PC-9 (cell line): ENCODE measurements at regions not wholly inside any gene's neighbourhood (a gene's known extent, or its start where the extent isn't known, plus 50 kb on each side); places are given as distances from the start of the nearest gene placed in this dataset.

Experiments
- BruUV-seq: library from RNA; stranded (reverse); fragments of 400-500 nt; replicated peaks from 2 replicates; lab custom pipeline; 2021; lab: Mats Ljungman, UMichigan
- CTCF ChIA-PET: fragments of 300-600 bp; sonication (Branson Sonifier 250); formaldehyde crosslinking; loops from one replicate; lab custom pipeline; 2022; ENCODE audit warnings: antibody characterized with exemption; lab: Charles Lee
- POLR2A ChIA-PET: fragments of 300-600 bp; sonication (Branson Sonifier 250); formaldehyde crosslinking; loops from one replicate; lab custom pipeline; 2022; ENCODE audit warnings: antibody characterized with exemption; ENCODE audit not compliant: unreplicated experiment; lab: Charles Lee
- DNase-seq, 2 experiments: peaks; one replicate each; pipeline versions ENCODE4 v3.0.0 to v3.0.0-alpha.2; 2015 to 2022; ENCODE audit warnings: mixed read lengths in 1 of 2
- H2AFZ ChIP-seq: fragments of 200-600 bp; sonication (generic); 2 replicates; pipeline ENCODE4 v1.8.1; 2017; ENCODE audit warnings: antibody characterized with exemption
- H3F3A ChIP-seq: fragments of 200-600 bp; sonication (generic); 2 replicates; pipeline ENCODE4 v1.8.1; 2017; ENCODE audit warnings: antibody characterized with exemption, mild to moderate bottlenecking, low read depth; ENCODE audit not compliant: insufficient read depth
- H3K27ac ChIP-seq: fragments of 200-600 bp; sonication (generic); 2 replicates; pipeline ENCODE4 v1.6.1; 2016; ENCODE audit warnings: mixed run types
- H3K27me3 ChIP-seq: fragments of 200-600 bp; sonication (generic); 2 replicates; pipeline ENCODE4 v1.6.1; 2016; ENCODE audit warnings: low read depth, mixed run types; ENCODE audit not compliant: insufficient read depth
- H3K36me3 ChIP-seq: fragments of 200-600 bp; sonication (generic); 2 replicates; pipeline ENCODE4 v1.6.1; 2016; ENCODE audit warnings: low read depth, mixed run types
- H3K4me1 ChIP-seq: fragments of 200-600 bp; sonication (generic); replicated peaks from 2 replicates; pipeline ENCODE4 v1.6.1; 2016; ENCODE audit warnings: mixed run types; ENCODE audit not compliant: insufficient read depth
- H3K4me2 ChIP-seq: fragments of 200-600 bp; sonication (generic); 2 replicates; pipeline ENCODE4 v1.6.1; 2017; ENCODE audit warnings: mixed run types
- H3K4me3 ChIP-seq: fragments of 200-600 bp; sonication (generic); 2 replicates; pipeline ENCODE4 v1.6.1; 2016; ENCODE audit warnings: mixed run types
- H3K79me2 ChIP-seq: fragments of 200-600 bp; sonication (generic); 2 replicates; pipeline ENCODE4 v1.6.1; 2017; ENCODE audit warnings: low read depth, mixed run types
- H3K9me2 ChIP-seq: fragments of 200-600 bp; sonication (generic); 2 replicates; pipeline ENCODE4 v1.8.1; 2017; ENCODE audit warnings: mild to moderate bottlenecking; ENCODE audit not compliant: insufficient read depth
- H3K9me3 ChIP-seq: fragments of 200-600 bp; sonication (generic); 2 replicates; pipeline ENCODE4 v1.8.1; 2016; ENCODE audit warnings: low read depth; ENCODE audit not compliant: insufficient read depth
- H4K20me1 ChIP-seq: fragments of 200-600 bp; sonication (generic); 2 replicates; pipeline ENCODE4 v1.8.1; 2017; ENCODE audit not compliant: insufficient read depth
- CTCF ChIP-seq: fragments of 200-600 bp; sonication (generic); conservative IDR thresholded peaks from 2 replicates; pipeline ENCODE4 v1.6.1; 2017; ENCODE audit warnings: mixed run types, antibody characterized with exemption, mild to moderate bottlenecking, moderate library complexity
- EZH2 ChIP-seq: fragments of 200-600 bp; sonication (generic); IDR thresholded peaks from 2 replicates; pipeline ENCODE4 v1.8.0; 2017; ENCODE audit warnings: antibody characterized with exemption, low read depth
- intact Hi-C: fragments of 100-400 bp; cut with micrococcal nuclease; formaldehyde crosslinking; loops from one replicate; pipeline ENCODE4 v1.10.0; 2022; ENCODE audit not compliant: unreplicated experiment

- Histone ChIP-seq H3K79me2 (no peaks in the 10 kb centered on the region), H3K4me1 (no peaks in the 10 kb centered on the region), H3K27ac (no peak overlapping the region), H3F3A (no peaks in the 10 kb centered on the region), H3K36me3 (no peaks in the 10 kb centered on the region), H3K27me3 (peaks cover 55% of the 10 kb centered on the region), H3K9me3 (no peaks in the 10 kb centered on the region), H4K20me1 (no peaks in the 10 kb centered on the region), H2AFZ (no peak overlapping the region), H3K4me2 (no peak overlapping the region), H3K9me2 (no peaks in the 10 kb centered on the region; the same call in 1 of the 2 replicates), H3K4me3 (no peak overlapping the region)
- no peak for DNase-seq
- TF ChIP-seq EZH2 (no peak), CTCF (no peak)
- intact Hi-C loops: no loop called here
- POLR2A ChIA-PET: no interaction called here
- CTCF ChIA-PET: no interaction called here
- BruUV-seq: no TSS peak
Observed at GRCh38 chr5:4245076-4245475, 649.4 kb downstream of the IRX1 start.

- ChIA-PET POLR2A (no interaction called here), CTCF (no interaction called here)
- intact Hi-C loops: no loop called here
- Histone ChIP-seq H3K27me3 (peaks cover 57% of the 10 kb centered on the region), H3K27ac (no peak overlapping the region), H3K9me2 (no peaks in the 10 kb centered on the region; the same call in 1 of the 2 replicates), H3K36me3 (no peaks in the 10 kb centered on the region), H3K4me2 (no peak overlapping the region), H3K79me2 (no peaks in the 10 kb centered on the region), H4K20me1 (no peaks in the 10 kb centered on the region), H3K4me3 (no peak overlapping the region), H3K9me3 (no peaks in the 10 kb centered on the region), H3K4me1 (no peaks in the 10 kb centered on the region), H3F3A (no peaks in the 10 kb centered on the region), H2AFZ (no peak overlapping the region)
- DNase-seq: no peak
- no TSS peak for BruUV-seq
- TF ChIP-seq EZH2 (no peak), CTCF (no peak)
Observed at GRCh38 chr5:4245511-4245910, 649.9 kb downstream of the IRX1 start.

GRCh38 chr5:4246447-4246846 is 650.8 kb downstream of the IRX1 start:
- Histone ChIP-seq H3K36me3 (no peaks in the 10 kb centered on the region), H3K4me1 (no peaks in the 10 kb centered on the region), H3F3A (no peaks in the 10 kb centered on the region), H3K9me2 (no peaks in the 10 kb centered on the region; the same call in 1 of the 2 replicates), H2AFZ (no peak overlapping the region), H3K27ac (no peak overlapping the region), H3K4me3 (no peak overlapping the region), H4K20me1 (no peaks in the 10 kb centered on the region), H3K27me3 (peaks cover 48% of the 10 kb centered on the region), H3K79me2 (no peaks in the 10 kb centered on the region), H3K9me3 (no peaks in the 10 kb centered on the region), H3K4me2 (no peak overlapping the region)
- ChIA-PET POLR2A (no interaction called here), CTCF (no interaction called here)
- intact Hi-C loops: no loop called here
- TF ChIP-seq EZH2 (no peak), CTCF (no peak)
- BruUV-seq: no TSS peak
- no peak for DNase-seq
